ENCODE measurements at regions not wholly inside any gene's neighbourhood (a gene's known extent, or its start where the extent isn't known, plus 50 kb on each side); places are given as distances from the start of the nearest gene placed in this dataset.

GRCh38 chr13:105519771-105520170 is 1015.7 kb downstream of the EFNB2 start:
- no peaks in the 10 kb centered on the region for H3K36me3 ChIP-seq (ENCODE audit: control insufficient read depth in 1 of 2, insufficient read depth in 2 of 2, low read length in 2 of 2)
- H2AFZ ChIP-seq (ENCODE audit: low read depth, low read length, poor library complexity, severe bottlenecking), result no peak overlapping the region
- no peak overlapping the region for H3K27ac ChIP-seq (ENCODE audit: low read depth, low read length)
- ChIA-PET RAD21 (ENCODE audit: low non-redundant PET in 1 of 2, low total read pairs in 2 of 2, uncharacterized antibody in 2 of 2, unreplicated experiment in 2 of 2) (no interaction called here), POLR2A (no interaction called here), CTCF (no interaction called here)
- no peak for TF ChIP-seq ZBTB33 (IDR thresholded peaks at IDR 0.05; ENCODE audit: extremely low read depth, insufficient replicate concordance, low read length)
- no peak for TF ChIP-seq ATF3 (IDR thresholded peaks at IDR 0.05)
- intact Hi-C loops (cut with micrococcal nuclease), result loop anchor here (10.0 kb wide), 1 partner anchor 1015 kb away; the partner anchor contains the start of gene EFNB2
- H3K79me2 ChIP-seq (ENCODE audit: insufficient read depth, low read length), result no peaks in the 10 kb centered on the region
- 0 out of 2 replicates have a peak, but pooled peaks cover 3% of the 10 kb centered on the region for H3K9me2 ChIP-seq (ENCODE audit: insufficient read depth)
- H3K9ac ChIP-seq (ENCODE audit: low read length), result no peak overlapping the region
- DNase-seq (ENCODE audit: low read depth, low spot score), result no peak
- no peak for ATAC-seq
- H3K9me3 ChIP-seq (ENCODE audit: control insufficient read depth in 1 of 2, insufficient read depth in 1 of 2, low read depth in 1 of 2, low read length in 2 of 2), result no peaks in the 10 kb centered on the region
- H3K4me2 ChIP-seq (ENCODE audit: low read length), result no peak overlapping the region
- H3K4me3 ChIP-seq (replicated peaks in 1 of 2; ENCODE audit: low read depth in 1 of 2, low read length in 2 of 2), result no peak overlapping the region
- no TSS peak for BruUV-seq (replicated peaks)
- H3K4me1 ChIP-seq (ENCODE audit: control insufficient read depth in 1 of 2, insufficient read depth in 2 of 2, low read length in 2 of 2), result no peaks in the 10 kb centered on the region
- no peaks in the 10 kb centered on the region for H4K20me1 ChIP-seq (ENCODE audit: insufficient read depth)
- no peaks in the 10 kb centered on the region for H3K27me3 ChIP-seq (ENCODE audit: insufficient read depth, low read length)

- Histone ChIP-seq H3K79me2 (ENCODE audit: insufficient read depth, low read length) (no peaks in the 10 kb centered on the region), H3K27me3 (ENCODE audit: insufficient read depth, low read length) (no peaks in the 10 kb centered on the region), H4K20me1 (ENCODE audit: insufficient read depth) (no peaks in the 10 kb centered on the region), H3K9me3 (ENCODE audit: control insufficient read depth in 1 of 2, insufficient read depth in 1 of 2, low read depth in 1 of 2, low read length in 2 of 2) (no peaks in the 10 kb centered on the region), H3K9ac (ENCODE audit: low read length) (no peak overlapping the region), H2AFZ (ENCODE audit: low read depth, low read length, poor library complexity, severe bottlenecking) (no peak overlapping the region), H3K36me3 (ENCODE audit: control insufficient read depth in 1 of 2, insufficient read depth in 2 of 2, low read length in 2 of 2) (no peaks in the 10 kb centered on the region), H3K4me3 (replicated peaks in 1 of 2; ENCODE audit: low read depth in 1 of 2, low read length in 2 of 2) (no peak overlapping the region), H3K27ac (ENCODE audit: low read depth, low read length) (no peak overlapping the region), H3K4me1 (ENCODE audit: control insufficient read depth in 1 of 2, insufficient read depth in 2 of 2, low read length in 2 of 2) (no peaks in the 10 kb centered on the region), H3K9me2 (ENCODE audit: insufficient read depth) (0 out of 2 replicates have a peak, but pooled peaks cover 3% of the 10 kb centered on the region), H3K4me2 (ENCODE audit: low read length) (no peak overlapping the region)
- no TSS peak for BruUV-seq (replicated peaks)
- no peak for DNase-seq (ENCODE audit: low read depth, low spot score)
- CTCF ChIA-PET, result no interaction called here
- TF ChIP-seq ZBTB33 (IDR thresholded peaks at IDR 0.05; ENCODE audit: extremely low read depth, insufficient replicate concordance, low read length) (no peak), JUND (IDR thresholded peaks at IDR 0.05) (no peak)
- intact Hi-C loops (cut with micrococcal nuclease), result loop anchor here (10.0 kb wide), 1 partner anchor 1017 kb away; the partner anchor contains the start of gene EFNB2
- POLR2A ChIA-PET, result no interaction called here
- RAD21 ChIA-PET (ENCODE audit: low non-redundant PET in 1 of 2, low total read pairs in 2 of 2, uncharacterized antibody in 2 of 2, unreplicated experiment in 2 of 2), result no interaction called here
- ATAC-seq, result no peak
Observed at GRCh38 chr13:105518086-105518485, 1017.4 kb downstream of the EFNB2 start.

All from HCT116 (cell line).